ENCODE measurements at regions not wholly inside any gene's neighbourhood (a gene's known extent, or its start where the extent isn't known, plus 50 kb on each side); places are given as distances from the start of the nearest gene placed in this dataset.

GRCh38 chr17:13073018-13073417, 55.2 kb upstream of the ELAC2 start:
- peaks cover 0 to under 1% of the 10 kb centered on the region in 2 donors for H3K9me3 ChIP-seq (replicated peaks in 1 of 2; ENCODE audit: control insufficient read depth in 2 of 2, insufficient read depth in 1 of 2, low read depth in 1 of 2, low read length in 2 of 2)
- H2AK5ac ChIP-seq (ENCODE audit: low read depth, low read length), result no peak overlapping the region
- H3K4me3 ChIP-seq (ENCODE audit: low read length in 2 of 2), result no peak overlapping the region
- no peak overlapping the region for H3K18ac ChIP-seq (ENCODE audit: low read length)
- no peaks in the 10 kb centered on the region for H3K79me1 ChIP-seq (ENCODE audit: low read depth, low read length)
- no peak overlapping the region for H3K23ac ChIP-seq (ENCODE audit: low read depth, low read length, poor library complexity)
- H3K36me3 ChIP-seq (replicated peaks in 1 of 2; ENCODE audit: control insufficient read depth in 2 of 2, insufficient read depth in 2 of 2, low read length in 2 of 2), result no peaks in the 10 kb centered on the region
- H3K27ac ChIP-seq (replicated peaks; ENCODE audit: low read length), result no peak overlapping the region
- H3K14ac ChIP-seq (ENCODE audit: low read length), result no peak overlapping the region
- no peak overlapping the region for H2BK12ac ChIP-seq (ENCODE audit: low read length)
- H4K91ac ChIP-seq (ENCODE audit: low read depth, low read length, poor library complexity), result no peak overlapping the region
- no peak overlapping the region for H2BK5ac ChIP-seq (ENCODE audit: low read length)
- H3K4me2 ChIP-seq (ENCODE audit: insufficient read depth, low read length, poor library complexity, severe bottlenecking), result no peak overlapping the region
- H2AFZ ChIP-seq (ENCODE audit: low read length), result no peak overlapping the region
- DNase-seq (ENCODE audit: low spot score), result no peak
- no peak overlapping the region for H2BK120ac ChIP-seq (ENCODE audit: low read depth, low read length)
- no peaks in the 10 kb centered on the region for H3K27me3 ChIP-seq (ENCODE audit: control insufficient read depth in 3 of 3, insufficient read depth in 3 of 3, low read depth in 1 of 3, low read length in 3 of 3)
- no CpG with 5 or more reads among the region's 4 CpGs for WGBS, 2 donors (ENCODE audit: extremely low coverage in 2 of 2, insufficient read length in 2 of 2, insufficient replicate concordance in 1 of 2)
- no peak overlapping the region for H3K4ac ChIP-seq (ENCODE audit: low read length)
- no peak overlapping the region for H3K9ac ChIP-seq (ENCODE audit: low read depth, low read length, poor library complexity)
- no peaks in the 10 kb centered on the region for H3K4me1 ChIP-seq (ENCODE audit: control insufficient read depth in 2 of 2, insufficient read depth in 1 of 2, low read depth in 1 of 2, low read length in 2 of 2)
- no peak overlapping the region for H2BK15ac ChIP-seq (ENCODE audit: low read length)
- H4K8ac ChIP-seq (ENCODE audit: low read depth, low read length), result no peak overlapping the region

GRCh38 chr17:13070732-13071131, 52.9 kb upstream of the ELAC2 start:
- no peak for DNase-seq (ENCODE audit: low spot score)
- H3K27ac ChIP-seq (replicated peaks; ENCODE audit: low read length), result no peak overlapping the region
- no peak overlapping the region for H3K18ac ChIP-seq (ENCODE audit: low read length)
- no peaks in the 10 kb centered on the region for H3K27me3 ChIP-seq (ENCODE audit: control insufficient read depth in 3 of 3, insufficient read depth in 3 of 3, low read depth in 1 of 3, low read length in 3 of 3)
- no peak overlapping the region for H4K91ac ChIP-seq (ENCODE audit: low read depth, low read length, poor library complexity)
- H3K23ac ChIP-seq (ENCODE audit: low read depth, low read length, poor library complexity), result no peak overlapping the region
- H3K4me1 ChIP-seq (ENCODE audit: control insufficient read depth in 2 of 2, insufficient read depth in 1 of 2, low read depth in 1 of 2, low read length in 2 of 2), result no peaks in the 10 kb centered on the region
- H2BK120ac ChIP-seq (ENCODE audit: low read depth, low read length), result no peak overlapping the region
- no peaks in the 10 kb centered on the region for H3K36me3 ChIP-seq (replicated peaks in 1 of 2; ENCODE audit: control insufficient read depth in 2 of 2, insufficient read depth in 2 of 2, low read length in 2 of 2)
- no peak overlapping the region for H2BK12ac ChIP-seq (ENCODE audit: low read length)
- no peak overlapping the region for H3K4me3 ChIP-seq (ENCODE audit: low read length in 2 of 2)
- H2BK5ac ChIP-seq (ENCODE audit: low read length), result no peak overlapping the region
- whole genome bisulfite sequencing, 2 donors (ENCODE audit: extremely low coverage in 2 of 2, insufficient read length in 2 of 2, insufficient replicate concordance in 1 of 2), result no CpG with 5 or more reads among the region's 2 CpGs
- no peak overlapping the region for H2BK15ac ChIP-seq (ENCODE audit: low read length)
- peaks cover 3 to 4% of the 10 kb centered on the region in 2 donors for H3K9me3 ChIP-seq (replicated peaks in 1 of 2; ENCODE audit: control insufficient read depth in 2 of 2, insufficient read depth in 1 of 2, low read depth in 1 of 2, low read length in 2 of 2)
- no peak overlapping the region for H3K4ac ChIP-seq (ENCODE audit: low read length)
- H2AK5ac ChIP-seq (ENCODE audit: low read depth, low read length), result no peak overlapping the region
- H3K9ac ChIP-seq (ENCODE audit: low read depth, low read length, poor library complexity), result no peak overlapping the region
- no peak overlapping the region for H2AFZ ChIP-seq (ENCODE audit: low read length)
- H3K14ac ChIP-seq (ENCODE audit: low read length), result no peak overlapping the region
- H3K79me1 ChIP-seq (ENCODE audit: low read depth, low read length), result no peaks in the 10 kb centered on the region
- H4K8ac ChIP-seq (ENCODE audit: low read depth, low read length), result no peak overlapping the region
- no peak overlapping the region for H3K4me2 ChIP-seq (ENCODE audit: insufficient read depth, low read length, poor library complexity, severe bottlenecking)

- no peak overlapping the region for H2BK120ac ChIP-seq (ENCODE audit: low read depth, low read length)
- H3K4me3 ChIP-seq (ENCODE audit: low read length in 2 of 2), result peak overlapping the region in 1 of 2 donors; percentile 64
- H4K8ac ChIP-seq (ENCODE audit: low read depth, low read length), result no peak overlapping the region
- H3K4ac ChIP-seq (ENCODE audit: low read length), result peak overlapping the region; percentile 24
- no peak overlapping the region for H3K27ac ChIP-seq (replicated peaks; ENCODE audit: low read length)
- no peaks in the 10 kb centered on the region for H3K79me1 ChIP-seq (ENCODE audit: low read depth, low read length)
- no peak overlapping the region for H2BK15ac ChIP-seq (ENCODE audit: low read length)
- DNase-seq (ENCODE audit: low spot score), result no peak
- H3K27me3 ChIP-seq (ENCODE audit: control insufficient read depth in 3 of 3, insufficient read depth in 3 of 3, low read depth in 1 of 3, low read length in 3 of 3), result no peaks in the 10 kb centered on the region
- no peak overlapping the region for H3K23ac ChIP-seq (ENCODE audit: low read depth, low read length, poor library complexity)
- peak overlapping the region; percentile 85 for H3K14ac ChIP-seq (ENCODE audit: low read length)
- H3K4me2 ChIP-seq (ENCODE audit: insufficient read depth, low read length, poor library complexity, severe bottlenecking), result no peak overlapping the region
- peaks cover 0 to 6% of the 10 kb centered on the region in 2 donors for H3K4me1 ChIP-seq (ENCODE audit: control insufficient read depth in 2 of 2, insufficient read depth in 1 of 2, low read depth in 1 of 2, low read length in 2 of 2)
- no peak overlapping the region for H3K18ac ChIP-seq (ENCODE audit: low read length)
- H3K9ac ChIP-seq (ENCODE audit: low read depth, low read length, poor library complexity), result no peak overlapping the region
- no peak overlapping the region for H4K91ac ChIP-seq (ENCODE audit: low read depth, low read length, poor library complexity)
- no peaks in the 10 kb centered on the region for H3K36me3 ChIP-seq (replicated peaks in 1 of 2; ENCODE audit: control insufficient read depth in 2 of 2, insufficient read depth in 2 of 2, low read length in 2 of 2)
- peak overlapping the region; percentile 36 for H2AK5ac ChIP-seq (ENCODE audit: low read depth, low read length)
- H2AFZ ChIP-seq (ENCODE audit: low read length), result no peak overlapping the region
- peak overlapping the region; percentile 57 for H2BK5ac ChIP-seq (ENCODE audit: low read length)
- no peak overlapping the region for H2BK12ac ChIP-seq (ENCODE audit: low read length)
- WGBS, 2 donors (ENCODE audit: extremely low coverage in 2 of 2, insufficient read length in 2 of 2, insufficient replicate concordance in 1 of 2), result no CpG with 5 or more reads among the region's 8 CpGs
- peaks cover 3 to 4% of the 10 kb centered on the region in 2 donors for H3K9me3 ChIP-seq (replicated peaks in 1 of 2; ENCODE audit: control insufficient read depth in 2 of 2, insufficient read depth in 1 of 2, low read depth in 1 of 2, low read length in 2 of 2)
Measured at GRCh38 chr17:13067629-13068303, 49.9 kb upstream of the ELAC2 start.

All from neuronal stem cell (in vitro differentiated cells).